Tibial nerve (tissue), 4 donors: ENCODE measurements at regions not wholly inside any gene's neighbourhood (a gene's known extent, or its start where the extent isn't known, plus 50 kb on each side); places are given as distances from the start of the nearest gene placed in this dataset.

Experiments
- EP300 ChIP-seq, 2 donors: sonication (generic); formaldehyde crosslinking; IDR thresholded peaks; one replicate each; pipeline ENCODE4 v1.6.1; 2017; ENCODE audit warnings: antibody characterized with exemption in 2 of 2, mild to moderate bottlenecking in 1 of 2
- TF ChIP-seq, protein P1 (sequence below), 5 experiments: fragments of 200-600 bp in 3 of 5; fragments of 450-650 bp in 2 of 5; sonication (generic) in 3 of 5; IDR thresholded peaks; one replicate each; pipeline ENCODE4 v1.5.1; 2016 to 2019; ENCODE audit warnings: antibody characterized with exemption in 5 of 5, mild to moderate bottlenecking in 3 of 5, moderate library complexity in 2 of 5

DNA sequence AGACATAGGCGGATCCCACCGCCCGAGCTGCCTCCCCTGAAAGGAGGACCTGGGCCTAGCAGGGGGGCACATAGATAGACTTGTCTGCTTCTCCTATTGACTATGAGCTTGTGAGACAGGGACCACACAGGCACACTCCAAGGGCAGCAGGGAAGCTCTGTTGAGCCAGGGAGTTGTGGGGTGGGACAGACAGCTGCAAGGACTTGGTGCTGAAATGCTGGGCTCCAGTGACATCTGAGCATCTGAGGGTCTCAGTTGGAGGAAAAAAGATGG, 53.4 kb upstream of the ANO1 start:
- TF ChIP-seq, protein P1, sequence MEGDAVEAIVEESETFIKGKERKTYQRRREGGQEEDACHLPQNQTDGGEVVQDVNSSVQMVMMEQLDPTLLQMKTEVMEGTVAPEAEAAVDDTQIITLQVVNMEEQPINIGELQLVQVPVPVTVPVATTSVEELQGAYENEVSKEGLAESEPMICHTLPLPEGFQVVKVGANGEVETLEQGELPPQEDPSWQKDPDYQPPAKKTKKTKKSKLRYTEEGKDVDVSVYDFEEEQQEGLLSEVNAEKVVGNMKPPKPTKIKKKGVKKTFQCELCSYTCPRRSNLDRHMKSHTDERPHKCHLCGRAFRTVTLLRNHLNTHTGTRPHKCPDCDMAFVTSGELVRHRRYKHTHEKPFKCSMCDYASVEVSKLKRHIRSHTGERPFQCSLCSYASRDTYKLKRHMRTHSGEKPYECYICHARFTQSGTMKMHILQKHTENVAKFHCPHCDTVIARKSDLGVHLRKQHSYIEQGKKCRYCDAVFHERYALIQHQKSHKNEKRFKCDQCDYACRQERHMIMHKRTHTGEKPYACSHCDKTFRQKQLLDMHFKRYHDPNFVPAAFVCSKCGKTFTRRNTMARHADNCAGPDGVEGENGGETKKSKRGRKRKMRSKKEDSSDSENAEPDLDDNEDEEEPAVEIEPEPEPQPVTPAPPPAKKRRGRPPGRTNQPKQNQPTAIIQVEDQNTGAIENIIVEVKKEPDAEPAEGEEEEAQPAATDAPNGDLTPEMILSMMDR (IDR thresholded peaks at IDR 0.05): no peak
- no peak for TF ChIP-seq EP300 (IDR thresholded peaks at IDR 0.05)
